Stomach (tissue), 8 donors: ENCODE measurements at regions not wholly inside any gene's neighbourhood (a gene's known extent, or its start where the extent isn't known, plus 50 kb on each side); places are given as distances from the start of the nearest gene placed in this dataset.

Source experiments
- DNase-seq, 2 donors: peaks; one replicate each; pipeline versions ENCODE4 v3.0.0 to v3.0.0-alpha.2; 2013 to 2019
- H3K27ac ChIP-seq, 5 donors: fragments of 200-600 bp in 4 of 5; sonication (generic) in 4 of 5; one replicate each; pipeline ENCODE4 v1.5.1; 2013 to 2019; ENCODE audit warnings: mild to moderate bottlenecking in 1 of 5, moderate library complexity in 1 of 5
- H3K27me3 ChIP-seq, 3 donors: fragments of 200-600 bp; sonication (generic); one replicate each; pipeline ENCODE4 v1.5.1; 2017 to 2019; ENCODE audit warnings: mixed run types in 1 of 3
- H3K36me3 ChIP-seq, 4 donors: fragments of 200-600 bp; sonication (generic); 1 replicate in 3 of 4; 2 replicates in 1 of 4; pipeline ENCODE4 v1.5.1; 2016 to 2019
- H3K4me1 ChIP-seq, 4 donors: fragments of 200-600 bp; sonication (generic); one replicate each; pipeline ENCODE4 v1.5.1; 2016 to 2019
- H3K4me3 ChIP-seq, 4 donors: fragments of 200-600 bp; sonication (generic) in 3 of 4; one replicate each; pipeline ENCODE4 v1.5.1; 2016 to 2019; ENCODE audit warnings: mild to moderate bottlenecking in 1 of 4
- H3K9me3 ChIP-seq, 4 donors: fragments of 200-600 bp; sonication (generic); one replicate each; pipeline ENCODE4 v1.5.1; 2016 to 2019
- CTCF ChIP-seq, 7 experiments: fragments of 450-650 bp in 4 of 7; fragments of 200-600 bp in 3 of 7; sonication (generic) in 3 of 7; IDR thresholded peaks; one replicate each; pipeline ENCODE4 v1.5.1; 2016 to 2019; ENCODE audit warnings: antibody characterized with exemption in 7 of 7, control low read depth in 2 of 7, mild to moderate bottlenecking in 1 of 7
- EP300 ChIP-seq: sonication (generic); formaldehyde crosslinking; IDR thresholded peaks from one replicate; pipeline ENCODE4 v1.6.1; 2017; ENCODE audit warnings: antibody characterized with exemption
- POLR2A ChIP-seq, 4 donors: fragments of 450-650 bp; IDR thresholded peaks; one replicate each; pipeline ENCODE4 v1.6.1; 2016; ENCODE audit warnings: antibody characterized with exemption in 4 of 4, control low read depth in 2 of 4, mild to moderate bottlenecking in 1 of 4, moderate library complexity in 1 of 4
- POLR2AphosphoS5 ChIP-seq, 3 donors: sonication (generic); formaldehyde crosslinking; IDR thresholded peaks; one replicate each; pipeline ENCODE4 v1.6.1; 2016; ENCODE audit warnings: antibody characterized with exemption in 3 of 3
- WGBS, 5 donors: extraction: QIAGEN DNeasy Blood & Tissue Kit in 3 of 5; methylation state at CpG; one replicate each; pipeline versions ENCODE4 v1.1.5 to v1.1.7; 2013 to 2018; 5-methylcytosine and 5-hydroxymethylcytosine counted together
- intact Hi-C: fragments of 100-400 bp; cut with DNase I; formaldehyde crosslinking; loops from one replicate; pipeline ENCODE4 v1.15.1; 2023; ENCODE audit warnings: low total_unique reads
- donor health status: healthy with polysubstance abuse.
- donor health status: Bipolar disorder and iron deficiency.
- donor health status: healthy.

- intact Hi-C loops: no loop called here
Measured at GRCh38 chr20:54324041-54324440, 116.2 kb downstream of the PFDN4 start.

GRCh38 chr20:54324652-54325285 is 116.9 kb downstream of the PFDN4 start:
- no peaks in the 10 kb centered on the region for H3K36me3 ChIP-seq
- whole genome bisulfite sequencing, 5 donors: 76 to 87% (median 84%) methylated on average over 3 of the region's 3 CpGs
- no peaks in the 10 kb centered on the region for H3K9me3 ChIP-seq
- H3K4me1 ChIP-seq: no peaks in the 10 kb centered on the region
- intact Hi-C loops: no loop called here
- no peak overlapping the region for H3K27ac ChIP-seq
- no peaks in the 10 kb centered on the region for H3K27me3 ChIP-seq
- H3K4me3 ChIP-seq: no peak overlapping the region
- no peak for TF ChIP-seq POLR2A (IDR thresholded peaks at IDR 0.05)
- no peak for TF ChIP-seq EP300
- TF ChIP-seq CTCF (IDR thresholded peaks at IDR 0.05): no peak
- TF ChIP-seq POLR2AphosphoS5 (IDR thresholded peaks at IDR 0.05): no peak
- DNase-seq: no peak

More at GRCh38 chr20:54324041-54324440, 116.2 kb downstream of the PFDN4 start:
- Histone ChIP-seq H3K27ac (no peak overlapping the region), H3K27me3 (no peaks in the 10 kb centered on the region), H3K9me3 (no peaks in the 10 kb centered on the region), H3K36me3 (no peaks in the 10 kb centered on the region), H3K4me3 (no peak overlapping the region), H3K4me1 (no peaks in the 10 kb centered on the region)
- WGBS, 5 donors: 74 to 84% (median 83%) methylated on average over 4 of the region's 4 CpGs
- no peak for DNase-seq
- TF ChIP-seq POLR2AphosphoS5 (IDR thresholded peaks at IDR 0.05): no peak
- no peak for TF ChIP-seq POLR2A (IDR thresholded peaks at IDR 0.05)
- no peak for TF ChIP-seq EP300
- TF ChIP-seq CTCF (IDR thresholded peaks at IDR 0.05): no peak

GRCh38 chr20:54335299-54335698 is 127.4 kb downstream of the PFDN4 start:
- TF ChIP-seq POLR2A (IDR thresholded peaks at IDR 0.05) (no peak), EP300 (no peak), POLR2AphosphoS5 (IDR thresholded peaks at IDR 0.05) (no peak)
- Histone ChIP-seq H3K4me1 (peaks cover 0 to 5% (median 2%) of the 10 kb centered on the region in 4 donors), H3K27me3 (no peaks in the 10 kb centered on the region), H3K4me3 (no peak overlapping the region), H3K36me3 (no peaks in the 10 kb centered on the region), H3K27ac (no peak overlapping the region), H3K9me3 (no peaks in the 10 kb centered on the region)
- intact Hi-C loops: no loop called here
- no peak for DNase-seq
- WGBS, 5 donors: 69 to 85% (median 84%) methylated on average over 2 of the region's 2 CpGs

- Histone ChIP-seq H3K27ac (no peak overlapping the region), H3K27me3 (no peaks in the 10 kb centered on the region), H3K9me3 (no peaks in the 10 kb centered on the region), H3K36me3 (no peaks in the 10 kb centered on the region), H3K4me3 (no peak overlapping the region), H3K4me1 (peaks cover 0 to 14% (median 8%) of the 10 kb centered on the region in 4 donors)
- DNase-seq: no peak
- intact Hi-C loops: no loop called here
- TF ChIP-seq CTCF (IDR thresholded peaks at IDR 0.05) (no peak), POLR2AphosphoS5 (IDR thresholded peaks at IDR 0.05) (no peak), POLR2A (IDR thresholded peaks at IDR 0.05) (no peak), EP300 (no peak)
- WGBS, 5 donors: 79 to 89% (median 83%) methylated on average over 1 of the region's 1 CpG
Measured at GRCh38 chr20:54337144-54337543, 129.3 kb downstream of the PFDN4 start.

- Histone ChIP-seq H3K4me3 (no peak overlapping the region), H3K36me3 (no peaks in the 10 kb centered on the region), H3K9me3 (no peaks in the 10 kb centered on the region), H3K27ac (no peak overlapping the region), H3K4me1 (peaks cover 0 to 14% (median 8%) of the 10 kb centered on the region in 4 donors), H3K27me3 (no peaks in the 10 kb centered on the region)
- TF ChIP-seq POLR2A (IDR thresholded peaks at IDR 0.05) (no peak), POLR2AphosphoS5 (IDR thresholded peaks at IDR 0.05) (no peak), EP300 (no peak), CTCF (IDR thresholded peaks at IDR 0.05) (no peak)
- DNase-seq: no peak
- intact Hi-C loops: no loop called here
- 78 to 92% (median 86%) methylated on average over 7 of the region's 7 CpGs for WGBS, 5 donors
Measured at GRCh38 chr20:54339093-54339492, 131.2 kb downstream of the PFDN4 start.
